Hematopoietic multipotent progenitor cell treated with erythropoietin and hydrocortisone succinate and interleukin-3 and kit ligand, for 4 days (in vitro differentiated cells): ENCODE measurements at regions not wholly inside any gene's neighbourhood (a gene's known extent, or its start where the extent isn't known, plus 50 kb on each side); places are given as distances from the start of the nearest gene placed in this dataset.

ENCODE experiments used
- DNase-seq: peaks from one replicate; pipeline ENCODE4 v3.0.0-alpha.2; 2015

DNA sequence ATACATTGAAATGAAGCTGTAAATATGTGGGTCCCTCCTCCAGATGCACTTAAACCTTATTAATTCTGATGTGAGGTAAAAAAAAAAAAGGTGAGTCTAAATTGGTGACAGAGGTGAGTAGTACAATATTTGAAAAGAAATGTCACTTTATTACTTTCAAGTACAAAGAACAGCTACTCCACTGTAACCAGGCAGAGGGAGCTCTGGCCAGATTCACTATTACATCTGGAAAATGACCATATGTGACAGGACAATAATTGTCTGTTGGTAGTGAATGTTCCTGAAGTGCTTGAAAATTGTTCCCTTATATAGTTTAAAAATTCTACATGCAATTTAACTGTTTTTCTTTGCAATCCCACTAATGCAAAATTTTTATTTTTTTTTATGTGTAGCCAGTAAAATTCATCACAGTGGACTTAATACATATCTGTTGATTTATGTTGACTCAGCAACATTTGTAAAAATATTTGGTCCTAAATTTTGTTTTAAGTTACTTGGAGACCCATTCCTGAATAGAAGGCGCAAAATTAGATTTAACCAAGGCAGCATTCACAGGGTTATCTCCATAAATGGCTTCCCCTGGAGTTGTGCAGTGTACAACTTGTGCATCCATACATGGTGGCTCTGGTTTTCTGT lies 231.9 kb upstream of the TBC1D5 start:
- DNase-seq = no peak

DNA sequence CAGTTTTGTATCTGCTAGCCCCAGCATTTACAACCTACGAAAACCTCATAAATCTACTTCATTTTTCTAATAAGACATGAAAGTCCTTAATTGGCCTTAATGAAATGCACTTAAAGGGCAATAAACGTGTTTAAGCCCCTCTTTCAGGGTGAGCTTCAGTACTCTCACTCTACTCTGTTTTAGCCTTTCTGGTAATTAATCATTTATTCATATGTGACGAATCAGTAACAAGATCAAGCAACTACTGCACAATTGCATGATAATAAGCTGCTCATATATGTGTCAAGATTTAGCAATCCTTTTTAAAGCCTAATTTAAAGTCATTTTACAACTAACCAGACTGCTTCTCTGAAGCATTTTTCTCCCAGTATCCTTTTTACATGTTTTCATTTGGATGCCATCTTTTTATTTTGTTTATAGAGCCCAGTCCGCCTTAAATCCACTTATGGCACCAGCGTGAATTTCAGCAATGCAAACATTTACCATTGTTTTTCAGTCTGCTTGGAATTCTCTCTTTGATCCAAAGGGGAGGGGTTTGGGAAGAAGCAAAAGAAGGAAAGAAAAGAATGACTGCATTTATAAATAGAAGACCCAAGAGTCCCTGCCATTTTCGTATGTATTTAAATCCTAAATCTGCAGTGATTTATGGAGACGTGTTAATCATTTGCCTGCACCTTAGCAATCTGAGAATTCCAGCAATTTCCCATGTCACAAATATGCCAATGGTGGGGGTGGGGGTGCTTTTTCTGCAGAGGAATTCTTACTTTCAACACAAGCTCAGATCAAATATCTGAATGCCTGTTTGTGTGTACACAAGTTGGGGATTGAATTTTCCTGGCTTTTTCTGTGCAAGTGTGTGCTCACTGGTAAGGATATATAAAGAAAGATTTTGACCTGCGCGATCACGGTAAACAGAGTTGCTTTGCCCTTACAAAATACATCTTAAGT lies 230.8 kb upstream of the TBC1D5 start:
- DNase-seq = no peak

DNA sequence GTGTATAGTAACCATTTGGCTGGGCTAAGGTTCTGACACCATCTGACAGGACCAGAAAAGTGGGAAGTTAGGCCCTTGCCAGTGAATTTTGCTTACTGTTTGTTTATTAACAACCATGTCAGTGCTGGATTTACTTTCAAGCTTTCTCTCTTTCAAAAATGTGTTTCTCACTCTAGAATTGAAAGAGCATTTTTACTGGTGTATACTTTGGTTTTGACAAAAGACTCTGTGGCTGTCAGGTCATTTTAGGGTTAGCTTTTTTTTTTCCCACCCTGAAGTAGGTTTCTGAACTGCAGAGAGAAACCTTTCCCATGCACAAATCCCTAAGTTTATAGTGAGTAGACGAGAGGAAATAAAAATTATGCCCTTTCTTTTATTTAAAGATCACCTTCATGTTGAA lies 230.0 kb upstream of the TBC1D5 start:
- DNase-seq = no peak

DNA sequence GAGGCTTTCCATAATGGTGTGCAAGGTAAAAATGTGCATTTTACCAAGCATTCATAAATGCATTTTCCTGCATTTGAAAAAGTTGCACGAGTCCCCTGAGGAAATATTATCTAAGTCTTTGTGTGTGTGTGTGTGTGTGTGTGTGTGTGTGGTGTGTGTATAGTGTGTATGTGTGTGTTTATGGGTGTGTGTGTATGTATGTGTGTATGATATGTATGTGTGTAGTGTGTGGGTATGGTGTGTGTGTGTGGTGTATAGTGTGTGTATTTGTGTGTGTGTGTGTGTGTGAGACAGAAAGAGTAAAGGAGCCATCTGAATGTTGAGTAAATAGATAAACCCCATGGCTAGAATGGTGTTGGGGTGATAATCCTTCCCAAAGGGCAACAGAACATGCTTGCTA lies 229.6 kb upstream of the TBC1D5 start:
- no peak for DNase-seq

DNA sequence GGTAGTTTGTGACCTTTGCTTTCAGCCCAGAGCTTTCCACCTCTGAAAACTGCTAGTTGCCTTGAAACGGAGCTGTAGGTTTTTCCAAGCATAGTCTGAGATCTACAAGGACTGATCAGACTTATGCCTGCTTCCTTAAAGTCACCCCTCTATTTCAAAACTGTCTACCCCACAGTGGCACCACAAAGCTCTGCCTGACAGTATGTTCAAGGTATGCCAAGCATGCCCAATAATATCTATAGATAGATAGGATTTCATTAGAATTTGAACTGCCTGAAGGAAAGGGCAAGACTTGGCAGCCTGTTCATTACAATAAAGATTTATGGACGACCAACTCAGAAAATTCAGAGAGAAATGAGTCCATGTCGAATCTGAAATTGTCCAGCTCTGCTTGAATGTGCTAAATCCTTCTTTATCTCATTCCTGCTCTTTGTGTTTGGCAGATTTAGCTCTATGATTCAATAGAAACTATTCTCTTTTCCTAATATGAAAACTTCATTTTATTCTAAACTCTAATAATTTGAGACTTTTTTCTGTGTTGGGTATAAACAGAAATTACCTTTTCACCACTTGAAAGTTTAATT lies 227.6 kb upstream of the TBC1D5 start:
- DNase-seq = no peak

DNA sequence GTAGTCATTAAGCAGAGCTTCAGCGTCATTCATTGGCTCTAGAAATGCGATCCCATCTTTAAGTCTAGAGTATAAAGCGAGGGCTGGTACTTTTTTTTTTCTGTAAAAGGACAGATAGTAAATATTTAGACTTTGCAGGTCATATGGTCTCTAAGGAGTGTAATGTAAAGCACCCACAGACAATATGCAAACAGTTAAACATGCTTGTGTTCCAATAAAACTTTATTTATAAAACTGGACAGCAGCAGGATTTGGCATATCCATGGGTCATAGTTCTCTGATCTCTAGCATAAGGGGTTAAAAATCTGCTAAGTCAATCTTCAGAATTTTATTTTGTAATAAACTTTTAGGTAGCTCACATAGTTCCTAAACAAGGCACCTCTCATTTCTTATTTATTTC lies 226.8 kb upstream of the TBC1D5 start:
- DNase-seq = no peak

DNA sequence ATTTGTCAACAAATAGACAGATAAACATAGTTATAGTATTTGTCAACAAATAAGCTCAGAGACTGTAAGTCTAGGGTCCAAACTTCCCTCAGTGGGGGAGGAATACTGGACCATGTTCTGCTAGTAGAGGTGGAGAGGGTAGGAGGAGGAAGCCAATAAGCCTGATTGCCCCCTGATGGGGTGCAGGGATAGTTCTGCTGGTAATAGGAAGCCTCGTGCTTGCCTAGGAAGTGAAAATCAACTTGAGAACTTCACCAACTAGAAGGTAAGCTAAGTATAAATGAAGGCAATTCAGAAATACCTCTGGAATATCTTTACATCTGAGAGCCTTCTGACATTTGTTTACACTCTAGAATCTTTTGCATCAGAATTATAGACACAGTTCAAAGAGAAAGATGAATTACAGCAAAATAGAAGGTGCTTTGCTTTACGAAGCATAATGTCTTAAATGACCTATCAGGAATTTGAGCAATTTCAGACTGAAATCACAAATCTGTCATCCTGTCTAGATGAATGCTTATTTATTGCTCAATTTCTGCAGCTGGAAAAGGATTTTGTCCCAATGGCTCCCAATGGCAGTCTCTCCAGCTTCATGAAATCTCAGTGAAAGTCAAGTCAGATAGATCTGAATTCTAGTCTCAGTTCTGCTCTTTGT lies 225.6 kb upstream of the TBC1D5 start:
- no peak for DNase-seq

DNA sequence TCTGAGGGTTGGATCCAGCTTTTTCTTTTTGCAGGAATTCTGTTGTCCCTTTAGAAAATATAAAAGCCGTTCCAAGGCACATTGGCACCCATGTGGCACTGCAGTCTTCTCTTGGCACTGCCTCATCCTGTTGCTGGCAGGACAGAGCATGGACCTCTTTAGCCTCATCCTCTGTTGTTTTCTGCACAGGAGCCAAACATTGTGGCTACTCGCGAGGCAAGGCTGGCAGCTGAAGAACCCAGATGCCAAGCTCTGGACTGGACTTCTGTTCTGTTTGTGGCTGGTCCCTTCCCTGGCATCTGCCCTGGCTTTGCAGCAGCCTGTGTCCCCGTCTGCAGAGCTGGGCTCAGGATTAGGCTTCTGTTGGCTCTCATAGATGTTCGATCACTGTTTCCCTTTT lies 224.7 kb upstream of the TBC1D5 start:
- DNase-seq = no peak

DNA sequence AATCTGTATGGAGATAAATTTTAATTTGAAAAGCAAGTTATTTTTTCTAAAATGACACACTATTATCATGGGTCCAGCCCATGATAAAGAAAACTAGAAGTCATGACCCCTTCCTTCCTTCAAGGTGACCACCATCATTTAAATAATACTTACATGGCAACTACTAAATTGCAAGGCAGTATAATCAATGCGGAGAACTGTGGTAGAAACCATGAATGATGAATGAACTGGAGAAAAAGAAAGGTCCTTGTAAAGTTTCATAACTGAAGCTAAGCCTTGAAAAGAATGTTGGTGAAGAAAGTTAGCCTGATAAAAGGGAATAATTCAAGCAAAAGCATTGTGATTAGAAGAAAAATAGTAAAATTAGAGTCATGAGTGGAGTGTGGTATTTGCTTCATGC lies 222.9 kb upstream of the TBC1D5 start:
- no peak for DNase-seq

DNA sequence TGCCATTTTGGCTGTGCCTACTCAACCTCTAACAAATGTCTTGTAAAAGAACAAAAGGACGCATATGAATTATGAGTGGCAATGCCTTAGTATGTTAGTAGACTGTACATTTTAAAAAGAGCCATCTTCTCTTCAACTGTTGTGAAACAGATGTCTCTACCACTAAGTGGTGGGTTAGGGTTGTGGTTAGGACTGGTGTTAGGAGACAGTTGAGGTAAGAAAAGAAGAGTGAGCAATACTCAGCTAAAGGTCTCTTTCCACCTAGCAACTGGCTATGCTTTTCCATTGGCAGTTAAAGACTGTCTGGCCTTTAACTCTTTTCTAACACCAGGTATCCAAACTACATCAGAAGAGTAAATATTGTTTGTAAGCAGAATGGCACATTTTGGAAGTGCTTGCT lies 221.7 kb upstream of the TBC1D5 start:
- peak; percentile 79 for DNase-seq

DNA sequence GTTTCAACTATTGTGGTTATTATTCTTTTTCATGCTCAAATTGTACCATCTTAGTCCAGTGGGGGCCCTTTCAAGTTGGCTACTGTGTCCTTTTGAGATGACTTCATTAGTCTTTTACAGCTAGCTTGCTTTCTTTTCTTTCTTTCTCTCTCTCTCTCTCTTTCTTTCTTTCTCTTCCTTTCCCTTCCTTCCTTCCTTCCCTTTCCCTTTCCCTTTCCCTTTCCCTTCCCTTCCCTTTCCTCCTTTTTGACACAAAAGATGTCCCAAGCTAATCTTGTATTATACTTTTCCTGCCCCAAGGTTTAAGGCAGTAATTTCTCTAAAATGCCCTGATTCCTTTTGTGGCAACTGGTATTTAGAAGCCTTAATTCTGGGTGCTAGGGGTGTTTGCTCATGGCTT lies 213.0 kb upstream of the TBC1D5 start:
- no peak for DNase-seq

DNA sequence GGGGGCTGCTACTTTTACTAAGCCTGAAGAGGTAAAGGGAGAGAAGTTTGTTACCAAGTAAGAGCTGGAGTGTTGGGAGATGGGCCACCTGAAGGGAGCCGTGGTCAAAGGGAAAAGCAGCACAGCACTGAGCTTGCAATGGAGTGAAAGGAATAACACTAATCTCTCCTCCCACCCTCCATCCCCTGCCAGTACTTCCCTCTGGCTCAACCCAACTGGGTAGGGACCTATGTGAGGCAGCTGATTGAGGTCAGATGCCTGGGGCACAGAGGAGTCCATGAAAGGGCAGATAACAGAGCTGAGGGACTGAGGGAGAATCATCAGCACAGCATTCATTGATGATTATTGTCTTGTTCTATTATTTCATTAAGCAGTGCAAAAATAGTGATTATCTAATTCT lies 212.4 kb upstream of the TBC1D5 start:
- DNase-seq = peak; percentile 41

DNA sequence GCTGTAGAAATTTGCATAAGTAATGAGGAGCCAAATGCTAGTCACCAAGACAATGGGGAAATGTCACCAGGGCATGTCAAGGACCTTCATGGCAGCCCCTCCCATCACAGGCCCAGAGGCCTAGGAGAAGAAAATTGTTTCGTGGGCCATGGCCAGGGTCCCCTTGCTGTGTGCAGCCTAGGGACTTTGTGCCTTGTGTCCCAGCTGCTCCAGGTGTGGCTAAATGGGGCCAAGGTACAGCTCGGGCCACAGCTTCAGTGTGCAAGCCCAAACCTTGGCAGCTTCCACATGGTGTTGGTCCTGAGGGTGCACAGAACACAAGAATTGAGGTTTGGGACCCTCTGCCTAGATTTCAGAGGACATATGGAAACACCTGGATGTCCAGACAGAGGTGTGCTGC lies 208.8 kb upstream of the TBC1D5 start:
- DNase-seq = no peak

DNA sequence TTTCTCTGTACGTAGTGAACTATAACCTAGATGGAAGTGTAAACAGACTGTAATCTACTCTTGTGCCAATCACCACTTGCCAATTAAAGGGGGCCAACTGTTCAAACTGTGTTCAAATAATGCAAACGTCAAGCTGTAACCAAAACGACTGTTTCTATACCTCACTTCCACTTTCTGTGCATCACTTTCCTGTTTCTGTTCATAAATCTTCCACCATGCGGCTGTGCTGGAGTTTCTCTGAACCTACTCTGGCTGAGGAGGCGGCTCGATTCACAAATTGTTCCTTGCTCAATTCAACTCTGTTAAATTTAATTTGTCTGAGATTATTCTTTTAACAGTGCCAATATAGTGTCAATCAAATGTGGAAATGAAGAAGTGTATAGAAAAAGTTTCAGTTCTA lies 206.7 kb upstream of the TBC1D5 start:
- DNase-seq = peak; percentile 38

DNA sequence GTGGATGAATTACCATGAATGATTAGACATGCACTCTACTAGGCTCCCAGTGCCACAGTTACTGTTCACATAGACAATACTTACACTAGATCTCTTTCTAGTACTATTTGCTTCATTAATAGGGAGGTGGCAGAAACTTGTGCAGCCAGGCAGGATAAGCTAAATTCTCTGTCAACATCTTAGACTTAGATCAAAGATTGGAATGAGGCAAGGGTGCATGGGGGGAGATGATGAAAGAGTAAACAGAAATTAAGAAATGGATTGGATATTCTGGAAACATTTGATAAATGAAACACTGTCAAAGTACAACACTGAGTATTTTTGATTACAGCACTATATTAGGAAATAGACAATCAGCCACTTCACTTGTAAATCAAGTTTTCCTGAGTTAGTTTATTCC lies 205.4 kb upstream of the TBC1D5 start:
- no peak for DNase-seq

DNA sequence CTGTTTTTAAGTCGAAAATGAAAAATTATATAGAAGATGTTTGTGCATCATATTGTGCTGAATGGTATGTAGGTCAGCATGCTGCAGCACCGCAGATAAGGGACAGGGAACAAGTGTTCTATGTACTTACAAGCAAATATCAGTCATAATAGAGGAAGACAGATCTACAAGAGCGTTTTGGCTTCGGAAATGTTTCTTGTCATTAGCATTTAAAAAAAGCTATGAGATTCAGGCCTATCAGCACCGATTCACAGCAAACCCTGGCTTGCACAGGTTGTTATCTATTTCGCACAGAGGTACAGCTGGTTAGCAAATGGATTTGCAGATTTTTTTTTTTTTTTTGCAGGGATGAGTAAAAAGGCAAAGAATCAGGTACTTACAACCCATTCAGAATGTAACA lies 204.2 kb upstream of the TBC1D5 start:
- DNase-seq = peak; percentile 96

DNA sequence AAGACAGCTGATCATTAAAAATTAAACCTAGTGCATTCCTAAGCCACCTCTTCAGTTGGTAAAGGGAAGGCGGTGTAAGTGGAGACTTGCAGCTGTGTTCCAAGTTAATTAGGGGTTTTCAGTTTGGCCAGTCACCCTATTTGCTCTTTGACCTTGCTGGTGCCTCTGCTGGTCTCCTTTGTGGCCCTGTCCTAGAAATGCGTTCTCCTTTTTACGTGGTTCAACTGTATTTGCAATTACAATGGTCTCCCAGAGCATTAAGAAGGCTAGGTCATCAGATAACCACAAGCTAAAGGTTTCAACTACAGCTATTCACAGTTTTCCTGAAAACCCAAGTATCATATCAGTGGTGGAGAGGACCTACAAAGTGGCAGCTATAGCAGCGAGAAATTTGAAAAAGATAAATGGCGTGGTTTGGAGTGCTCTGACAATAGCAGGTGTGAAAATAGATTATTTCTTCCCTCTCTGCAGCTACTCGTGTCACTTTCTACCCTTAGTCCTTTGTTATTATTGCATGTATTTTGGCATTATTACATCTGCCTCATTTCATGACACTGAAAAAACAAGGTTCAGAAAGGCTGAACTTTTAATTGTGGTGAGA lies 203.5 kb upstream of the TBC1D5 start:
- peak; percentile 84 for DNase-seq

DNA sequence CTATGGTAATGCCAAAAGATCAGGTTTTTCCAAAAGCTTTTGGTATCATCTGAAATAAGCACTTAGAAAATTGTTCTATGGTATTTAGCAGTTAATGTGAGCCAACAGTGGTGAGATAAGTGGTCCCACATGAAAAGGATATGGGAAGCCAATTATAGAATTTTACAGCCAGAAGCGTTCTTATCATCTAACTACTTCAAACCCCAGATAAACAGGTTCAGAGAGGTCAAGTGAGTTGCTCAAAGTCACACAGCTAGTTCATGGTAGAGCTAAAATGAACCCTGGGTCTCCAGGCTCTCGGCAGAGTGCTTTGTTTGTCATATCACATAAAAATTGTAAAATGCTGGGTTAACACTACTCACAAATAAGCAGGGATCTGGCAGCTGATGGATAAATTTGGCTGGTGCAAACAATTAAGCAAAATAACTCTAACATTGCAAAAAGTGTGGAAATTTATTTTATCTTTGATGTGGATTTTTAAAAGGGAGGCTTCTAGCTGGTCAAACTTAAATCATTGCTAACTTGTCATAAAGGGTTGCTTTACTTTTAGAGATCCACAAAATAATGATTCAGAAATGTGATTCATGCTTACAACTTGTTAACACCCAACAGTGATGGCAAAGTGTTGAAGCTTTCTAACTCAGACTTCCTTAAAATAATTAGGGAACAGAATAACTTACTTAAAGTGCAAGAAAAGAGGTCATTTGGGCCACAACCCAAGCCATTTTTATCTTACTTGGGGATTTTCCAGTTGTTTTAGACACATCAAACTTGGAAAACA lies 202.8 kb upstream of the TBC1D5 start:
- peak; percentile 40 for DNase-seq

DNA sequence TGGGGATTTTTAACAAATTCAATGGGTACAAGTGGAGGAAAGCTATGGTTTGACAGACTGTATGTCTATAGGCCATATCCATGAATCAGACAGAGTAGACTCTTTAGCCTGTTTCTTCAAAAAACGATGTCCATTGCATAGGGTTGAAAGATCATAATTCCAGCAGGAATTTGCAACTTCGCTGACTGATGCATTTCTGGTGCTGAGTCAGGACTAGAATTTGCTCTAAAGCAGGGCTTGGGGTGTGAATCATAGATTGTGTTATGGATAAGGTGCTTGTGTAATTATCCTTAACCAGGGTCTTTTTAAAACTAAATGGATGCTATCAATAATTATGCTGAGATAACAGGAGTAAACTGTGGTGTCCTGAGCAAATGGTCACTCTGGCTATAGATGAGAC lies 200.4 kb upstream of the TBC1D5 start:
- no peak for DNase-seq

DNA sequence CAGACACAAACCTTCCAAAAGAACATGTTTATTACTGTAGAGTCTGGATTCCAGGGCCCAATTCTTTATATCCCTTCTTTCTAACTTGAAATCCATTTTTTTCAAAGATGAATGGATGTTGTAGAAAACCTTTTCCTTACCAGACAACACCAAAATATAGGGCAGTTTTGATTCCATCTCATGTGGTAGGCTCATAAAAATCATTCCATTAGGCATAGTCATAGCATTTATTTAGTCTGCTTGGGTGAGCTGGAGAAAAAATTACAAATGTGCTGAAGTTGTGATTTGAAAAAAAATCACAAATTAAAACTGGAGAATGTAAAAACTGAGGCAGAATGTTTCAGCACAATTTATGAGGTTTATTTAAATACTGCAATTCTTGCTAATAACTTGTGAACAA lies 199.3 kb upstream of the TBC1D5 start:
- no peak for DNase-seq

DNA sequence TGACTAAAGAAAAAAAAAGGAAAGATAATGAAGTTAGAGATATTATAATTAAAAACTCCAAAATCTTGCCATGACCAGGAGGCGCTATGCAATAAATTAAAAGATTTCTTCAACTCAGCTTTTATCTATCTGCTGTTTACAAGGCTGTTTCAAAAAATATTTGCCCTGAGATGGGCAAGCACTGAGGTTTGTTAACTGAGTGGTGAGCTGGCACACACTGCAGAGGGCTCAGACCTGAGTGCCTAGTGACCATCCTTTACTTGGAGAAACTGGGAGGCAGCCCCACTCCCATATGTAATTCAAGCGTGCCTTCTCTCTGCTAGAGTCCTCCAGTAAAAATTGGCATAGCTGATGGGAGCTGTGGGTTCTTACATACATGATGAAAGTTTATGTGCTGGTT lies 198.7 kb upstream of the TBC1D5 start:
- no peak for DNase-seq

DNA sequence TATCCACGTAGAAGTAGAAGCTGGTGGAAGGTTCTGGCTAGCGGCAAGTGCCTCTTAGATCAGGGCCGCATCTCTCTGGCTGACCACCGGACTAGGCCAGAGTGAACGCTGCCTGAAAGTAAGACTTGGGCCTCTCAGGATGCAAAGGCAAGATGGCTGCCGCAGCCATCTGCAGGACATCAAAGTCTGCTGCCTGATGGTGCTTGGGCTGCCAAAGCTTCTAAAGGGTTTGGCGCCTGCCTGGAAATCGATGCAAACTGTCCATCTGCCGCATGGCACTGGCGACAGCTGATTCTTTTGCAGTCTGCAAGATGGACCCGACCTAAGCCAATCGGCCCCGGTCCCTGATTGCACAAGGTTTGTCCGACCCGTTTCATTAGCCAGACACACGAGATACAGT lies 196.7 kb upstream of the TBC1D5 start:
- no peak for DNase-seq
